ENCODE measurements at regions not wholly inside any gene's neighbourhood (a gene's known extent, or its start where the extent isn't known, plus 50 kb on each side); places are given as distances from the start of the nearest gene placed in this dataset.

- DNase-seq = no peak
These were observed 659.3 kb downstream of the ACTL7B start for GRCh38 chr9:108196332-108197007.

- no peak for DNase-seq
These were observed 661.6 kb downstream of the ACTL7B start for GRCh38 chr9:108194154-108194553.

GRCh38 chr9:108193026-108193710 is 662.6 kb downstream of the ACTL7B start:
- no peak for DNase-seq

GRCh38 chr9:108191065-108191464 is 664.7 kb downstream of the ACTL7B start:
- no peak for DNase-seq

GRCh38 chr9:108188976-108189375 is 666.8 kb downstream of the ACTL7B start:
- no peak for DNase-seq

GRCh38 chr9:108188482-108188881 is 667.3 kb downstream of the ACTL7B start:
- no peak for DNase-seq

- peak in 27 of 56 donors; percentile 4 to 68 (median 14) for DNase-seq
These were observed 669.0 kb downstream of the ACTL7B start for GRCh38 chr9:108186642-108187395.

- DNase-seq = no peak
These were observed 670.2 kb downstream of the ACTL7B start for GRCh38 chr9:108185613-108186012.

- no peak for DNase-seq
These were observed 670.8 kb downstream of the ACTL7B start for GRCh38 chr9:108184941-108185340.

GRCh38 chr9:108184009-108184408 is 671.8 kb downstream of the ACTL7B start:
- DNase-seq = no peak

- DNase-seq = no peak
These were observed 672.8 kb downstream of the ACTL7B start for GRCh38 chr9:108182950-108183381.

- no peak for DNase-seq
These were observed 673.5 kb downstream of the ACTL7B start for GRCh38 chr9:108182270-108182669.

GRCh38 chr9:108181441-108181840 is 674.3 kb downstream of the ACTL7B start:
- no peak for DNase-seq

- DNase-seq = peak in 1 of 56 donors; percentile 16
These were observed 675.2 kb downstream of the ACTL7B start for GRCh38 chr9:108180541-108180940.

GRCh38 chr9:108178318-108178717 is 677.5 kb downstream of the ACTL7B start:
- no peak for DNase-seq

GRCh38 chr9:108168236-108168850 is 678.8 kb upstream of the KLF4 start:
- DNase-seq = no peak

- no peak for DNase-seq
These were observed 677.7 kb upstream of the KLF4 start for GRCh38 chr9:108167136-108167900.

GRCh38 chr9:108166519-108166918 is 677.0 kb upstream of the KLF4 start:
- no peak for DNase-seq

- no peak for DNase-seq
These were observed 673.9 kb upstream of the KLF4 start for GRCh38 chr9:108163321-108164005.

- DNase-seq = peak in 2 of 56 donors; percentile 8 to 15
These were observed 673.1 kb upstream of the KLF4 start for GRCh38 chr9:108162664-108163063.

Data from amygdala (tissue), 56 donors.